GM13977 (cell line): ENCODE measurements at regions not wholly inside any gene's neighbourhood (a gene's known extent, or its start where the extent isn't known, plus 50 kb on each side); places are given as distances from the start of the nearest gene placed in this dataset.

ENCODE experiments used
- DNase-seq: peaks from one replicate; pipeline ENCODE4 v3.0.0; 2012; ENCODE audit warnings: low spot score
- CTCF ChIP-seq: IDR thresholded peaks from 2 replicates; pipeline ENCODE4 v1.5.1; 2012; ENCODE audit warnings: mild to moderate bottlenecking, control low read depth; ENCODE audit not compliant: insufficient read depth; ENCODE audit errors: extremely low read depth, missing control alignments
- in situ Hi-C: fragments of 300-500 bp; cut with MboI; formaldehyde crosslinking; loops from one replicate; pipeline ENCODE4 v1.12.0; 2022; ENCODE audit warnings: low sequenced_read_pairs, low pct_unique_long_range_greater_than_20kb, mixed read lengths, inconsistent platforms; ENCODE audit not compliant: unreplicated experiment

- no peak for DNase-seq
- TF ChIP-seq CTCF = no peak
- in situ Hi-C loops = no loop called here
These were observed 272.6 kb downstream of the S1PR1 start for GRCh38 chr1:101509370-101509769.

- in situ Hi-C loops = no loop called here
These were observed 274.5 kb downstream of the S1PR1 start for GRCh38 chr1:101511202-101511891.

GRCh38 chr1:101520302-101520701 lies 283.5 kb downstream of the S1PR1 start:
- TF ChIP-seq CTCF = peak; percentile 80
- DNase-seq = peak; percentile 33
- in situ Hi-C loops = no loop called here

More at GRCh38 chr1:101511202-101511891, 274.5 kb downstream of the S1PR1 start:
- TF ChIP-seq CTCF = no peak
- no peak for DNase-seq

GRCh38 chr1:101522486-101522885 lies 285.7 kb downstream of the S1PR1 start:
- DNase-seq = no peak
- TF ChIP-seq CTCF = no peak
- in situ Hi-C loops = no loop called here

GRCh38 chr1:101526813-101527212 lies 290.0 kb downstream of the S1PR1 start:
- DNase-seq = no peak
- TF ChIP-seq CTCF = no peak
- in situ Hi-C loops = no loop called here

- in situ Hi-C loops = no loop called here
- DNase-seq = no peak
- no peak for TF ChIP-seq CTCF
These were observed 295.6 kb downstream of the S1PR1 start for GRCh38 chr1:101532377-101532776.
